WTC11 (cell line): ENCODE measurements at regions not wholly inside any gene's neighbourhood (a gene's known extent, or its start where the extent isn't known, plus 50 kb on each side); places are given as distances from the start of the nearest gene placed in this dataset.
"Not testable (repeated sequence)": the region's sequence is repeated elsewhere in the genome, so short reads cannot be mapped to it uniquely, and the experiment has no call there.

Source experiments
- ARID4B ChIP-seq: sonication (generic); formaldehyde crosslinking; IDR thresholded peaks from 2 replicates; pipeline ENCODE4 v1.8.0; 2023; ENCODE audit warnings: missing genetic modification reagents, mild to moderate bottlenecking, borderline replicate concordance
- ATF1 ChIP-seq: sonication (generic); formaldehyde crosslinking; IDR thresholded peaks from 2 replicates; pipeline ENCODE4 v1.8.1; 2023; ENCODE audit warnings: mild to moderate bottlenecking, moderate library complexity, missing genetic modification reagents
- CREM ChIP-seq: sonication (generic); formaldehyde crosslinking; IDR thresholded peaks from 2 replicates; pipeline ENCODE4 v1.8.1; 2022; ENCODE audit warnings: mild to moderate bottlenecking, missing genetic modification reagents, moderate library complexity
- CTCF ChIP-seq: fragments of 200-600 bp; IDR thresholded peaks from 2 replicates; pipeline ENCODE4 v1.8.0; 2022; ENCODE audit warnings: antibody characterized with exemption
- GABPB1 ChIP-seq: sonication (generic); formaldehyde crosslinking; IDR thresholded peaks from 2 replicates; pipeline ENCODE4 v1.8.1; 2023; ENCODE audit warnings: mild to moderate bottlenecking, missing genetic modification reagents
- MLX ChIP-seq: sonication (generic); formaldehyde crosslinking; IDR thresholded peaks from 2 replicates; pipeline ENCODE4 v1.8.1; 2023; ENCODE audit warnings: mild to moderate bottlenecking, missing genetic modification reagents, moderate library complexity
- RELA ChIP-seq: sonication (generic); formaldehyde crosslinking; IDR thresholded peaks from 2 replicates; pipeline ENCODE4 v1.8.1; 2022; ENCODE audit warnings: missing genetic modification reagents, mild to moderate bottlenecking, borderline replicate concordance
- TCF7 ChIP-seq: sonication (generic); formaldehyde crosslinking; IDR thresholded peaks from 2 replicates; pipeline ENCODE4 v1.8.0; 2022; ENCODE audit warnings: mild to moderate bottlenecking, low read depth, missing genetic modification reagents, moderate library complexity

GRCh38 chr13:47873319-47873718 is 127.8 kb downstream of the SUCLA2 start:
- not testable (repeated sequence) for TF ChIP-seq CTCF; MLX (CRISPR knock-in tag); RELA (CRISPR knock-in tag); ARID4B; GABPB1 (CRISPR knock-in tag); CREM (CRISPR knock-in tag); TCF7 (CRISPR knock-in tag); ATF1
